ENCODE measurements at regions not wholly inside any gene's neighbourhood (a gene's known extent, or its start where the extent isn't known, plus 50 kb on each side); places are given as distances from the start of the nearest gene placed in this dataset.
"Not testable (repeated sequence)": the region's sequence is repeated elsewhere in the genome, so short reads cannot be mapped to it uniquely, and the experiment has no call there.

DNA sequence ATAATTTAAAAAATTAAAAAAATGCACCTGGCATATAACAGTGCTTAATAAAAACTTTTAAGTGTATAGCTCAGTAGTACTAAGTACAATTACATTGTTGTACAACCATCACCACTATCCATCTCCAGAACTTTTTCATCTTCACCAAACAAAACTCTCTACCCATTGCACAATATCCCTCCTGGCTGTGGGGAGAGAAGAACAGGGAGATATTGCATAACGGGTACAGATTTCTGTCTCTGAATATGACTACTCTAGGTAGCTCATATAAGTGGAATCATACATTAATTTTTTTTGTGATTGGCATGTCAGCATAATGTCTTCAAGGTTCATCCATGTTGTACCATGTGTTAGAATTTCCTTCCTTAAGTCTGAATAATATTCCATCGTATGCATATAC, 91.0 kb upstream of the PLAAT1 start:
- no peak overlapping the region for H3K4me3 ChIP-seq (ENCODE audit: low read depth, low read length)
- TF ChIP-seq, protein P1, sequence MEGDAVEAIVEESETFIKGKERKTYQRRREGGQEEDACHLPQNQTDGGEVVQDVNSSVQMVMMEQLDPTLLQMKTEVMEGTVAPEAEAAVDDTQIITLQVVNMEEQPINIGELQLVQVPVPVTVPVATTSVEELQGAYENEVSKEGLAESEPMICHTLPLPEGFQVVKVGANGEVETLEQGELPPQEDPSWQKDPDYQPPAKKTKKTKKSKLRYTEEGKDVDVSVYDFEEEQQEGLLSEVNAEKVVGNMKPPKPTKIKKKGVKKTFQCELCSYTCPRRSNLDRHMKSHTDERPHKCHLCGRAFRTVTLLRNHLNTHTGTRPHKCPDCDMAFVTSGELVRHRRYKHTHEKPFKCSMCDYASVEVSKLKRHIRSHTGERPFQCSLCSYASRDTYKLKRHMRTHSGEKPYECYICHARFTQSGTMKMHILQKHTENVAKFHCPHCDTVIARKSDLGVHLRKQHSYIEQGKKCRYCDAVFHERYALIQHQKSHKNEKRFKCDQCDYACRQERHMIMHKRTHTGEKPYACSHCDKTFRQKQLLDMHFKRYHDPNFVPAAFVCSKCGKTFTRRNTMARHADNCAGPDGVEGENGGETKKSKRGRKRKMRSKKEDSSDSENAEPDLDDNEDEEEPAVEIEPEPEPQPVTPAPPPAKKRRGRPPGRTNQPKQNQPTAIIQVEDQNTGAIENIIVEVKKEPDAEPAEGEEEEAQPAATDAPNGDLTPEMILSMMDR (IDR thresholded peaks at IDR 0.05; ENCODE audit: insufficient read depth, low read length) = no peak
- DNase-seq (ENCODE audit: low read depth) = no peak

DNA sequence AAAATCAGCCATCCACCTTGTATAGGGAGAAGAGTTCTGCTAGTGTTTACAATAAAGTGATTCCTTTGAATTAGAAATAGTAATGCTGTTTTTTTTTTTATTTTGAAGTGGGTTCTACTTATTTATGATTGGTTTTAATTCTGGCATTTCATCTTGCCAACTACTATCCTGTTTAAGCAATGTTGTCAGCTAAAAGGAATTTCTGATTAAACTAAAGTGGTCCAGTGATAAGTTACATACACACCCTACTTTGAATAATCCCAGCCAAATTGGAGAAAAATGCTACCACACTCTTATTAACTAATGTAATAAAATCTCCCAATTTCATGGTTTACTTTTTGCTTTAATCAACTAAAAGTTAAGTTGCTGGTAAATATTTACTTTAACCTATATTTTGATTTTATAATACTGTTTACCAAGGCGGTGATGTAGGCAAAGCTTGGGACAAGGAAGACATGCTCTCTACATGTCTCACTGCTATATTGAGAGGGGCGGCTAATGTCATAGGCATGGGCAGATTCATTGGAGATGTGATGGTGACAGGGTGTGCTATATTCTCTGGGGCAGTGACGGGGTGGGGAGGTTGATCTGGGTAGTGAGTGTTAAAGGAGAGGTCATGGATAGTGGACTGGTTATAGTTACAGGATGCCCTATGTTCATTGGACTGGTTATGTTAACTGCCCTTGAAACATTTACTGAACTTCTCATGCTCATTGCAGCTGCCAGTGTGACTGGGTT, 85.8 kb upstream of the PLAAT1 start:
- DNase-seq (ENCODE audit: low read depth); H3K4me3 ChIP-seq (ENCODE audit: low read depth, low read length): not testable (repeated sequence)

DNA sequence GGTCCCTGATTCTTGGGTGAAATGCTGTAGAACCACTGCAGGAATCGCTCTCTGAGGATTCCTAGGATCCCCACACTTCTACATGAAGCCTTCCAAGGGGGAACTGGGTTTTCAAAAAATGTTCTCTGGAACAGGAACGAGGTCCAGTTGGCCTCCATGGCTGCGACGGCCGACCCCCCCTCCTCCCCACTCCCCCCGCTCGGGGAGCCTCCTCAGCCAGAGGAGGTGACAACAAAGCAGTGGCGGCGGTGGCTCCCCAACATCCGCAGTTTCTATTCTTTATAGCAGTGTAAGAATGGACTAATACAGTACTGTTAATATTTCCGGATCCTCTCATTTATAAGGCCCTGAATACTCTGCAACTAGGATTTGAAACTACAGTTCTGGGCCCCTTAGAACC, 84.0 kb upstream of the PLAAT1 start:
- no peak overlapping the region for H3K4me3 ChIP-seq (ENCODE audit: low read depth, low read length)
- no peak for DNase-seq (ENCODE audit: low read depth)

DNA sequence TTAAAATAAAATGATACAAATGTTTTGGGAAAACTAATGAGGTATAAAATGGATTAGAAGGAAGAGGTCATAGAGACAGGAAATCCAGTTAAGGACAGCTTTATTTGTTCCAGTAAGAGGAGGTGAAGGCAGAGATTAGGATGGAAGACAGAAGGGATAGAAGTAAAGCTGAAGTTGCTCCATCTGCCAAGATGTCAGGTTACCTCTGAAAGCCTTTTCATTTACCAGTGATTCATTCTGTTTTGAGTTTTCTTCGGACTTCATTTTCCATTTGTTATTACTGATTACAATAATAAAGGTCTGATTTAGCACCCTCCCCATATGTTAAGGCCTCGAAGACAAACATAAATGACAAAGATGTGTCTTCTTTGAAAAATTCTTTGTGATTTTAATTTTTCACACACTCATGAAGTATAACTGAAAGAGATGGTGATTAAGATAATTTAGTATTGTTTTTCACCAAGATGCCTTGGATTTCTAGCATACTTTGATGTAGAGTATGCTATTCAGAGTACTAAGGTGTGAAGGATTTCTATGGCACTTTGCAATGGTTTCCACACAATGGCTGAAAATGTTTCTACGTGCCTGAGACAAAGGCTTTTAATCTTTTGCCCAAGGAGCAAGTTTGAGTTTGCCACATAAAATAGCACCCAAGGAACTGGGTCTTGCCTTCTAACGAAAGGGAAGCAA, 75.4 kb upstream of the PLAAT1 start:
- DNase-seq (ENCODE audit: low read depth) = no peak
- no peak overlapping the region for H3K4me3 ChIP-seq (ENCODE audit: low read depth, low read length)
- TF ChIP-seq, protein P1 (IDR thresholded peaks at IDR 0.05; ENCODE audit: insufficient read depth, low read length) = no peak

More for the DNA sequence above, 84.0 kb upstream of the PLAAT1 start:
- TF ChIP-seq, protein P1 (IDR thresholded peaks at IDR 0.05; ENCODE audit: insufficient read depth, low read length) = no peak

DNA sequence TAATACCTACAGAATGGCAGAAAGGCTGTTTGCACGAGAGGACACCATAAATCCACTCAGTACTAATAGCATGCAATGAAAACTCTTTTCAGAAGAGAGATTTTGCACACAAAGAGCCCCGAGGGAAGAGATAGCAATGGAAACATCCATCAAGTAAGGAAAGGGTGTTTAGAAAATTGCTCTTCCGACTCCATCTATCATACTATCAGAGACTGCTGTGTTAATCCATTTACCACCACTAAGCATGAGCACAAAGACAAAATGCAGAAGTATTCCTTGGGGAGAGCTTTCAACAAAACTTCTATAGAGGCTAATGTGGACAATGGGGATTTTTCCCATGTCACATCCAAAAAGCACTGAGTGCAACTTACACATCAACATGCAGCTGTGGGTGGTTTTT, 72.1 kb upstream of the PLAAT1 start:
- TF ChIP-seq, protein P1 (IDR thresholded peaks at IDR 0.05; ENCODE audit: insufficient read depth, low read length) = no peak
- no peak for DNase-seq (ENCODE audit: low read depth)
- no peak overlapping the region for H3K4me3 ChIP-seq (ENCODE audit: low read depth, low read length)

DNA sequence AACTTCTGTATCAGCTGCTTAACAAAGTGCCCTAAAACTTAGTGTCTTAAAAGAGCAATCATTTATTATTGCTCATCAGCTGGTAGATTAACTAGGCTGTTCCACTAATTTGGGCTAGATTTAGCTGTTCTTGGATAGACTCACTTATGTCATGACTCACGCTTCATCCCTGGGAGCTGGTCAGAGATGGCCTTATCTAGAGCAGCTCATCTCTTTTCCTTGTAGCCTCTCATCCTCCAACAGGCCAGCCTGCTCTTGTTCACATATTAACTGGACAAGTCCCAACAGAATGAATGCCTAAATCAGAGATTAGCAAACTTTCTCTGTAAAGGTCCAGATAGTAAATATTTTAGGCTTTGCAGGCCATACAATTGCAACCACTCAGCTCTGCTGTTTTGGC, 66.9 kb upstream of the PLAAT1 start:
- DNase-seq (ENCODE audit: low read depth) = no peak
- TF ChIP-seq, protein P1 (IDR thresholded peaks at IDR 0.05; ENCODE audit: insufficient read depth, low read length) = no peak
- H3K4me3 ChIP-seq (ENCODE audit: low read depth, low read length) = no peak overlapping the region

DNA sequence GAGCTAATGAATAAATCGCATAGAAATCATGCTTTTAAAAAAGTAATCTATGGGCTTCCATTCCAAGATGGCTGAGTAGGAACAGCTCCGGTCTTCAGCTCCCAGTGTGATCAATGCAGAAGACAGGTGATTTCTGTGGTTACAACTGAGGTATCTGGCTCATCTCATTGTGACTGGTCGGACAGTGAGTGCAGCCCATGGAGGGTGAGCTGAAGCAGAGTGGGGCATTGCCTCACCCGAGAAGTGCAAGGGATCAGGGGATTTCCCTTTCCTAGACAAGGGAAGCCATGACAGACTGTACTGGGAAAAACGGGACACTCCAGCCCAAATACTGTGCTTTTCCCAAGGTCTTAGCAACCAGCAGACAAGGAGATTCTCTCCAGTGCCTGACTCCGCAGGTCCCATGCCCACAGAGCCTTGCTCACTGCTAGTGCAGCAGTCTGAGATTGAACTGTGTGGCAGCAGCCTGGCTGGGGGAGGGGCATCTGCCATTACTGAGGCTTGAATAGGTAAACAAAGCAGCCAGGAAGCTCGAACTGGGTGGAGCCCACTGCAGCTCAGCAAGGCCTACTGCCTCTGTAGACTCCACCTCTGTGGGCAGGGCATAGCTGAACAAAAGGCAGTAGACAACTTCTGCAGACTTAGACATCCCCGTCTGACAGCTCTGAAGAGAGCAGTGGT, 61.5 kb upstream of the PLAAT1 start:
- DNase-seq (ENCODE audit: low read depth); H3K4me3 ChIP-seq (ENCODE audit: low read depth, low read length): not testable (repeated sequence)

All from fibroblast of the aortic adventitia (primary cell).